ENCODE measurements at regions not wholly inside any gene's neighbourhood (a gene's known extent, or its start where the extent isn't known, plus 50 kb on each side); places are given as distances from the start of the nearest gene placed in this dataset.

GRCh38 chr2:150994076-150994475 lies 267.6 kb downstream of the RBM43 start:
- H3K27me3 ChIP-seq (ENCODE audit: control insufficient read depth in 5 of 5, insufficient read depth in 4 of 5, low read length in 5 of 5), result no peaks in the 10 kb centered on the region
- no peak overlapping the region for H3K4me3 ChIP-seq (ENCODE audit: low read depth in 1 of 5, low read length in 5 of 5)
- H3K4me1 ChIP-seq (ENCODE audit: control insufficient read depth in 5 of 5, insufficient read depth in 5 of 5, low read length in 5 of 5), result peaks cover 0 to 7% (median 0%) of the 10 kb centered on the region in 5 donors
- peaks cover 2 to 10% (median 9%) of the 10 kb centered on the region in 5 donors for H3K9me3 ChIP-seq (ENCODE audit: control insufficient read depth in 5 of 5, low read length in 5 of 5)
- no peak overlapping the region for H3K27ac ChIP-seq (ENCODE audit: low read depth, low read length)
- no peaks in the 10 kb centered on the region for H3K36me3 ChIP-seq (ENCODE audit: control insufficient read depth in 5 of 5, insufficient read depth in 5 of 5, low read length in 5 of 5)
- no peak overlapping the region for H3K9ac ChIP-seq (ENCODE audit: low read length in 5 of 5)

GRCh38 chr2:150989969-150990368 lies 271.7 kb downstream of the RBM43 start:
- peaks cover 2 to 25% (median 18%) of the 10 kb centered on the region in 5 donors for H3K9me3 ChIP-seq (ENCODE audit: control insufficient read depth in 5 of 5, low read length in 5 of 5)

GRCh38 chr2:150985741-150986140 lies 275.9 kb downstream of the RBM43 start:
- Histone ChIP-seq H3K4me1 (ENCODE audit: control insufficient read depth in 5 of 5, insufficient read depth in 5 of 5, low read length in 5 of 5) (no peaks in the 10 kb centered on the region), H3K9ac (ENCODE audit: low read length in 5 of 5) (no peak overlapping the region), H3K4me3 (ENCODE audit: low read depth in 1 of 5, low read length in 5 of 5) (no peak overlapping the region), H3K36me3 (ENCODE audit: control insufficient read depth in 5 of 5, insufficient read depth in 5 of 5, low read length in 5 of 5) (no peaks in the 10 kb centered on the region), H3K27ac (ENCODE audit: low read depth, low read length) (no peak overlapping the region), H3K9me3 (ENCODE audit: control insufficient read depth in 5 of 5, low read length in 5 of 5) (peaks cover 2 to 22% (median 16%) of the 10 kb centered on the region in 5 donors), H3K27me3 (ENCODE audit: control insufficient read depth in 5 of 5, insufficient read depth in 4 of 5, low read length in 5 of 5) (peaks cover 0 to 4% (median 0%) of the 10 kb centered on the region in 5 donors)

More at GRCh38 chr2:150989969-150990368, 271.7 kb downstream of the RBM43 start:
- H3K36me3 ChIP-seq (ENCODE audit: control insufficient read depth in 5 of 5, insufficient read depth in 5 of 5, low read length in 5 of 5), result no peaks in the 10 kb centered on the region
- H3K27ac ChIP-seq (ENCODE audit: low read depth, low read length), result no peak overlapping the region
- no peak overlapping the region for H3K9ac ChIP-seq (ENCODE audit: low read length in 5 of 5)
- peaks cover 0 to 3% (median 0%) of the 10 kb centered on the region in 5 donors for H3K27me3 ChIP-seq (ENCODE audit: control insufficient read depth in 5 of 5, insufficient read depth in 4 of 5, low read length in 5 of 5)
- no peak overlapping the region for H3K4me3 ChIP-seq (ENCODE audit: low read depth in 1 of 5, low read length in 5 of 5)
- H3K4me1 ChIP-seq (ENCODE audit: control insufficient read depth in 5 of 5, insufficient read depth in 5 of 5, low read length in 5 of 5), result peaks cover 0 to 7% (median 0%) of the 10 kb centered on the region in 5 donors

GRCh38 chr2:150983314-150983897 lies 278.3 kb downstream of the RBM43 start:
- Histone ChIP-seq H3K9me3 (ENCODE audit: control insufficient read depth in 5 of 5, low read length in 5 of 5) (peaks cover 0 to 15% (median 9%) of the 10 kb centered on the region in 5 donors), H3K4me3 (ENCODE audit: low read depth in 1 of 5, low read length in 5 of 5) (no peak overlapping the region), H3K36me3 (ENCODE audit: control insufficient read depth in 5 of 5, insufficient read depth in 5 of 5, low read length in 5 of 5) (no peaks in the 10 kb centered on the region), H3K27ac (ENCODE audit: low read depth, low read length) (no peak overlapping the region), H3K27me3 (ENCODE audit: control insufficient read depth in 5 of 5, insufficient read depth in 4 of 5, low read length in 5 of 5) (peaks cover 0 to 4% (median 0%) of the 10 kb centered on the region in 5 donors), H3K4me1 (ENCODE audit: control insufficient read depth in 5 of 5, insufficient read depth in 5 of 5, low read length in 5 of 5) (no peaks in the 10 kb centered on the region), H3K9ac (ENCODE audit: low read length in 5 of 5) (no peak overlapping the region)

GRCh38 chr2:150981826-150982225 lies 279.8 kb downstream of the RBM43 start:
- Histone ChIP-seq H3K4me3 (ENCODE audit: low read depth in 1 of 5, low read length in 5 of 5) (no peak overlapping the region), H3K9me3 (ENCODE audit: control insufficient read depth in 5 of 5, low read length in 5 of 5) (peaks cover 0 to 4% (median 4%) of the 10 kb centered on the region in 5 donors), H3K4me1 (ENCODE audit: control insufficient read depth in 5 of 5, insufficient read depth in 5 of 5, low read length in 5 of 5) (no peaks in the 10 kb centered on the region), H3K27me3 (ENCODE audit: control insufficient read depth in 5 of 5, insufficient read depth in 4 of 5, low read length in 5 of 5) (peaks cover 0 to 4% (median 0%) of the 10 kb centered on the region in 5 donors), H3K9ac (ENCODE audit: low read length in 5 of 5) (no peak overlapping the region), H3K36me3 (ENCODE audit: control insufficient read depth in 5 of 5, insufficient read depth in 5 of 5, low read length in 5 of 5) (no peaks in the 10 kb centered on the region), H3K27ac (ENCODE audit: low read depth, low read length) (no peak overlapping the region)

GRCh38 chr2:150978053-150978452 lies 283.6 kb downstream of the RBM43 start:
- H3K4me3 ChIP-seq (ENCODE audit: low read depth in 1 of 5, low read length in 5 of 5), result no peak overlapping the region
- H3K27ac ChIP-seq (ENCODE audit: low read depth, low read length), result no peak overlapping the region

GRCh38 chr2:150977296-150977695 lies 284.4 kb downstream of the RBM43 start:
- no peak overlapping the region for H3K4me3 ChIP-seq (ENCODE audit: low read depth in 1 of 5, low read length in 5 of 5)
- H3K36me3 ChIP-seq (ENCODE audit: control insufficient read depth in 5 of 5, insufficient read depth in 5 of 5, low read length in 5 of 5), result no peaks in the 10 kb centered on the region
- no peak overlapping the region for H3K27ac ChIP-seq (ENCODE audit: low read depth, low read length)
- H3K9ac ChIP-seq (ENCODE audit: low read length in 5 of 5), result no peak overlapping the region
- no peaks in the 10 kb centered on the region for H3K27me3 ChIP-seq (ENCODE audit: control insufficient read depth in 5 of 5, insufficient read depth in 4 of 5, low read length in 5 of 5)
- no peaks in the 10 kb centered on the region for H3K9me3 ChIP-seq (ENCODE audit: control insufficient read depth in 5 of 5, low read length in 5 of 5)
- H3K4me1 ChIP-seq (ENCODE audit: control insufficient read depth in 5 of 5, insufficient read depth in 5 of 5, low read length in 5 of 5), result no peaks in the 10 kb centered on the region

More at GRCh38 chr2:150978053-150978452, 283.6 kb downstream of the RBM43 start:
- Histone ChIP-seq H3K36me3 (ENCODE audit: control insufficient read depth in 5 of 5, insufficient read depth in 5 of 5, low read length in 5 of 5) (no peaks in the 10 kb centered on the region), H3K4me1 (ENCODE audit: control insufficient read depth in 5 of 5, insufficient read depth in 5 of 5, low read length in 5 of 5) (no peaks in the 10 kb centered on the region), H3K9me3 (ENCODE audit: control insufficient read depth in 5 of 5, low read length in 5 of 5) (no peaks in the 10 kb centered on the region), H3K27me3 (ENCODE audit: control insufficient read depth in 5 of 5, insufficient read depth in 4 of 5, low read length in 5 of 5) (no peaks in the 10 kb centered on the region), H3K9ac (ENCODE audit: low read length in 5 of 5) (no peak overlapping the region)

GRCh38 chr2:150976604-150977003 lies 285.1 kb downstream of the RBM43 start:
- H3K27ac ChIP-seq (ENCODE audit: low read depth, low read length), result no peak overlapping the region
- H3K4me3 ChIP-seq (ENCODE audit: low read depth in 1 of 5, low read length in 5 of 5), result no peak overlapping the region
- H3K4me1 ChIP-seq (ENCODE audit: control insufficient read depth in 5 of 5, insufficient read depth in 5 of 5, low read length in 5 of 5), result no peaks in the 10 kb centered on the region
- H3K36me3 ChIP-seq (ENCODE audit: control insufficient read depth in 5 of 5, insufficient read depth in 5 of 5, low read length in 5 of 5), result no peaks in the 10 kb centered on the region
- H3K9ac ChIP-seq (ENCODE audit: low read length in 5 of 5), result no peak overlapping the region
- H3K9me3 ChIP-seq (ENCODE audit: control insufficient read depth in 5 of 5, low read length in 5 of 5), result no peaks in the 10 kb centered on the region
- H3K27me3 ChIP-seq (ENCODE audit: control insufficient read depth in 5 of 5, insufficient read depth in 4 of 5, low read length in 5 of 5), result no peaks in the 10 kb centered on the region

GRCh38 chr2:150974864-150975263 lies 286.8 kb downstream of the RBM43 start:
- H3K36me3 ChIP-seq (ENCODE audit: control insufficient read depth in 5 of 5, insufficient read depth in 5 of 5, low read length in 5 of 5), result no peaks in the 10 kb centered on the region
- no peak overlapping the region for H3K4me3 ChIP-seq (ENCODE audit: low read depth in 1 of 5, low read length in 5 of 5)
- H3K4me1 ChIP-seq (ENCODE audit: control insufficient read depth in 5 of 5, insufficient read depth in 5 of 5, low read length in 5 of 5), result no peaks in the 10 kb centered on the region
- no peaks in the 10 kb centered on the region for H3K9me3 ChIP-seq (ENCODE audit: control insufficient read depth in 5 of 5, low read length in 5 of 5)
- H3K9ac ChIP-seq (ENCODE audit: low read length in 5 of 5), result no peak overlapping the region
- no peaks in the 10 kb centered on the region for H3K27me3 ChIP-seq (ENCODE audit: control insufficient read depth in 5 of 5, insufficient read depth in 4 of 5, low read length in 5 of 5)
- no peak overlapping the region for H3K27ac ChIP-seq (ENCODE audit: low read depth, low read length)

- no peak overlapping the region for H3K4me3 ChIP-seq (ENCODE audit: low read depth in 1 of 5, low read length in 5 of 5)
- no peak overlapping the region for H3K27ac ChIP-seq (ENCODE audit: low read depth, low read length)
- no peaks in the 10 kb centered on the region for H3K4me1 ChIP-seq (ENCODE audit: control insufficient read depth in 5 of 5, insufficient read depth in 5 of 5, low read length in 5 of 5)
- H3K9me3 ChIP-seq (ENCODE audit: control insufficient read depth in 5 of 5, low read length in 5 of 5), result no peaks in the 10 kb centered on the region
- H3K27me3 ChIP-seq (ENCODE audit: control insufficient read depth in 5 of 5, insufficient read depth in 4 of 5, low read length in 5 of 5), result no peaks in the 10 kb centered on the region
- no peaks in the 10 kb centered on the region for H3K36me3 ChIP-seq (ENCODE audit: control insufficient read depth in 5 of 5, insufficient read depth in 5 of 5, low read length in 5 of 5)
- no peak overlapping the region for H3K9ac ChIP-seq (ENCODE audit: low read length in 5 of 5)
These were observed 287.4 kb downstream of the RBM43 start for GRCh38 chr2:150974234-150974633.
